H54 (cell line): ENCODE measurements at regions not wholly inside any gene's neighbourhood (a gene's known extent, or its start where the extent isn't known, plus 50 kb on each side); places are given as distances from the start of the nearest gene placed in this dataset.

ENCODE experiments used
- DNase-seq: peaks from one replicate; pipeline ENCODE4 v3.0.0; 2011; ENCODE audit warnings: low spot score, mixed read lengths; ENCODE audit not compliant: insufficient read length
- FAIRE-seq: peaks from 3 replicates; lab custom pipeline; 2011; peaks lifted over from hg19 to GRCh38; lab: Jason Lieb, UNC
- POLR2A ChIP-seq: IDR thresholded peaks from 2 replicates; pipeline ENCODE4 v1.6.1; 2011; ENCODE audit warnings: low read depth, mild to moderate bottlenecking, low read length

- DNase-seq (no peak), FAIRE-seq (no peak)
- no peak for TF ChIP-seq POLR2A
These were observed 61.5 kb upstream of the RAPGEF2 start for GRCh38 chr4:159041054-159042034.

DNA sequence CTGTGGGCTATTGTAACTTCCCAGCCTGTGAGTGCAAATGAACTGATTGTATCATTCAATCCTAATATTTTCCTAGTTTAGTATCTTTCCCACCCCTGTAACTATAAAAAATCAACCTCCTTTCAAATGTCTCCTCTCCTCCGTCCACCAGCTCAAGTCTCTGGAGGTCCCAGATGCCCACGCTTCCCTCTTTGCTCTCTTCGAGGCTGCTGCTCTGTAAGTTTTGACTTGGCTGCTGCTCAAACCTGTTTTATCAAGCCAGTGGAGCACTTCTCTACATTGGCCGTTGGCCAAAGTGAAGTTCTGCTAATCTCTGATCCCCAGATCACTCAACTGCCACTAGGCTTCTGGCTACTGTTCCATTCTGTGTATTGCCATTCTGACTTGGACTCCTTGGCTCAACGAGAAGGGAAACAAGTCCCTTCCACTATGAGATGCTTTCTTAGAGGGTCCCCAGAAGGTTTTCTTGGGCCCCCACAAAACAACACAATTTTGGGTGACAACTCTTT is 60.7 kb upstream of the RAPGEF2 start:
- FAIRE-seq (no peak), DNase-seq (no peak)
- no peak for TF ChIP-seq POLR2A

DNA sequence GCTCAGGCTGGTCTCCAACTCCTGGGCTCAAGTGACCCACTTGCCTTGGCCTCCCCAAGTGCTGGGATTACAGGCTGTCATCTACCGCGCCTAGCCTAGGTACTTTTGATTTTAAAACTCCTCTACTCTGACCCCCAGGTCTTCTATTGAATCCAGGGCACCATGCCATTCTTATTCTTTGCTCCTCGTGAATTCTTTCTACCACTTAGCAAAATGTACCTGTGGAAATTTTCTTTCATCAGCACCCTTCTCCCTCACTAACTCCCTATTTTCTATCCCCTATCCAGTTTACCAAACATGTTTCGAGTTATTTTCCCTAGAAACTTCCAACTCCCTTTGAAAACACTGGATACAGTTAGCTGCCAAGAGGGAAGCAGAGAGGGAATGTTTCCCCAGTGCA is 60.0 kb upstream of the RAPGEF2 start:
- no peak for FAIRE-seq

GRCh38 chr4:159043861-159044260 is 59.0 kb upstream of the RAPGEF2 start:
- FAIRE-seq (no peak), DNase-seq (no peak)
- TF ChIP-seq POLR2A = no peak

More for the DNA sequence above, 60.0 kb upstream of the RAPGEF2 start:
- no peak for TF ChIP-seq POLR2A
- DNase-seq = no peak

- no peak for TF ChIP-seq POLR2A
- FAIRE-seq (no peak), DNase-seq (no peak)
These were observed 57.6 kb upstream of the RAPGEF2 start for GRCh38 chr4:159045321-159045720.

DNA sequence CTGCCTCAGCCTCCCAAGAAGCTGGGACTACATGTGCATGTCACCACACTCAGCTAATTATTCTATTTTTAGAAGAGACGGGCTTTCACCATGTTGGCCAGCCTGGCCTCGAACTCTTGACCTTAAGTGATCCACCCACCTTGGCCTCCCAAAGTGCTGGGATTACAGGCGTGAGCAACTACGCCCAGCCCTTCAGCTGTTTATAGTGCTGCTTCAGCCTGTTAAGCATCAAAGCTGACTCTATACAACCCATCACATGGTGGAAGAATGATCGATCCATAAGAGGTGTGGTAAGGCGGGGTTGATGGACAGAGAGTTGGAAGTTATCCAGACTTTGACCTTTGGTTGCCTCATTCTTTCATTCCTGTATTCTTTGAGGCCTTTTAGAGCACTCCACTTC is 56.2 kb upstream of the RAPGEF2 start:
- TF ChIP-seq POLR2A = no peak
- DNase-seq = no peak
- no peak for FAIRE-seq

- TF ChIP-seq POLR2A = no peak
- FAIRE-seq = no peak
- DNase-seq = no peak
These were observed 55.3 kb upstream of the RAPGEF2 start for GRCh38 chr4:159047478-159048165.

DNA sequence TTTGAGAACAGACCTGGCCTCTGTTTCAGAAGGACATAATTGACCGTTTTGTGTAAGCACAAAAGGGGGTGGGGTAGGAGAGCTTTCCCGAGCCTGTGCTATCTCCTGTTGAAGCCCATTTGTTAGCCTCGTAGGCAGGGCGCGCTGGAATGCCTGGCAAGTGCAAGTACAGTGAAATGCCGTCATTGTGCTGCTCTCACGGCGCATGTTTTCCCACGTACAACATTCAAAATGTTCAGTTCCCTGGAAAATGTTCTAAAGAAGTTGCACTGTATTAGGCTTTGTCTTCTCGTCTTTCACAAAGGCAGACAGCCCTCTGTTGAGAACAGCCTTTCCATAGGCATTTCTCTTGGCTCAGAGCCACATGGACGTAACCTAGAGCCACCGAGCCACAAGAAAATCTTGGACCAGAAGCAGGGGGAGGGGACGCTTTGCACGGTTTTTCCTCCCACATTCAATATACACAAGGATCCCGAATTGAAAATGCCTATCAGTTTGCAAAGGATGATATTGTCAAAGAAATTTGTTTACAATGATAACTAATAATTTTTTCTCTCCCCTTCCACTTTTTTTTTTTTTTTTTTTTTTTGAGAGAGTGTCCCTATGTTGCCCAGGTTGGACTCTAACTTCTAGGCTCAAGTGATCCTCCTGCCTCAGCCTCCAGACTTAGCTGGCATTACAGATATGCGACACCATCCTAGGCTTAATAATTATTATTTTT is 54.6 kb upstream of the RAPGEF2 start:
- DNase-seq = peak; percentile 16
- FAIRE-seq = no peak
- TF ChIP-seq POLR2A = no peak

DNA sequence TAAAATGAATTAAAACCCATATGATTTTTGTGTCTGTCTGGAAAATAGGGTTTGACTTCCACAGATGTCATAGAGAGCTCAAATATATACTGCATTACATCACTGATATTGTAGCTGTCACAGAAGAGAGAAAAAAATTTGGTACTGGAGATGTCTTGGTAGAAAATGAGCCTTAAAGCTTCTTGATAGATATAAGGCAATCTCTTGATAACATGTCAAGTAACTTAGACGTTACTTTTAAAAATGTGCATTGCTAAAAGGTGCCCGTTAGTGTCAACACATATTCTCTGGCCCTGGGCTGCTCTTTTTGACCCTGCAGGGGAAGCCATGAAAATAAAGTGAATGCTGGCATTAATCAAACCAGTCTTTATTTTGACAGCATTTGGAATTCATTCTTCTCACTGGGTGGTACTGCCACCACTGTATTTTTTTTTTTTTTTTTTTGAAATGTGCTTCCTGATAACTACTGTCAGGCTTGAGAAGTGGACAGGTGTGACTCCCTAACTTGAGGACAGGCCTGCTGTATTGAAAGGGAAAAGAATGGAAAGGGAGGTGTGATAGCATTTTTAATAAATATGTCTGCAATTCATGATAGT is 53.0 kb upstream of the RAPGEF2 start:
- no peak for DNase-seq
- no peak for TF ChIP-seq POLR2A
- FAIRE-seq = no peak

DNA sequence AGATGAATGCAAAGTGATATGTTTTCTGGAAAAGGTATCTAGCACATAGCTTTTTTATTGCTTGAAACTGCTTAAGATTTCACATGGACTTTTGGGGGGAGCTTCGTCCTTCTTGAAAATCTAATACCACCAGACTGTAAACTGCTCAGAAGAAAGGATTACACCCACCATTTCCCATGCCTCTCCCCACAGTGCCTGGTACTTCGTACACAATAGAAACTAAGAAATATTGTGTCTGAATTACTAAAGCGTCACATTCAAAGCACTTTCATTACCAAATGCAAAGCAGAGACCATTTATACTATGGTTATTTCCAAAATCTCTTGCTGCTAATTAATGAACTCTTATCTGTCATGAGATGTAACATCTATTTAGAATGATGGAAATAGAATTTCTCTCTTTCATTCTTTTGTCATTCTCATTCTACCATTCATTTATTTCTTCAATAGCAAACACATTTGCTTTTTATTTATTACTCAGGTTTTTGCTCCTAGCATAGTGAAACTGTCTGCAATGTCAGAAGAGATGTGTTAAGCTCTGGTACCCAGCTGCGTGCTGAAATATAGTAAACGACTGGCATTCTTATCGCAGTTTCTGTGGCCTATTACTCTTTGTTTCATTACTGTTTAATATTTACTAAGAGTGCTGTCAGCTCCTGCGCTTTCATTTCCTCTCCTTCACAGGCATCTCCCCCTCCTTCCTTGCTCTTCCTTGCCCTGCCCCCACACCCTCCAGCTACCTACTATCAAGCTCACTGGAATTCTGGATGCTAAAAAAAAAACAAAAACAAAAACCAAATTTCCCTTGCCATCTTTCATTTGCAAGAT is 51.4 kb upstream of the RAPGEF2 start:
- FAIRE-seq = no peak
- no peak for DNase-seq
- no peak for TF ChIP-seq POLR2A

- TF ChIP-seq POLR2A = no peak
- DNase-seq (no peak), FAIRE-seq (no peak)
These were observed 50.6 kb upstream of the RAPGEF2 start for GRCh38 chr4:159052315-159052714.
